Astrocyte of the spinal cord (primary cell): ENCODE measurements at regions not wholly inside any gene's neighbourhood (a gene's known extent, or its start where the extent isn't known, plus 50 kb on each side); places are given as distances from the start of the nearest gene placed in this dataset.

ENCODE experiments used
- DNase-seq: peaks from one replicate; pipeline ENCODE4 v3.0.0; 2011; ENCODE audit warnings: low read depth, low spot score
- H3K4me3 ChIP-seq: 2 replicates; pipeline ENCODE4 v1.5.1; 2011; ENCODE audit warnings: low read depth, mild to moderate bottlenecking, low read length, moderate library complexity
- in situ Hi-C: cut with HindIII; loops from 2 replicates; pipeline ENCODE4 v1.10.0; 2017; ENCODE audit warnings: low sequenced_read_pairs
- TF ChIP-seq, protein P1 (sequence below): IDR thresholded peaks from 2 replicates; pipeline ENCODE4 v1.5.1; 2012; ENCODE audit warnings: low read depth, mild to moderate bottlenecking, low read length, inconsistent platforms

DNA sequence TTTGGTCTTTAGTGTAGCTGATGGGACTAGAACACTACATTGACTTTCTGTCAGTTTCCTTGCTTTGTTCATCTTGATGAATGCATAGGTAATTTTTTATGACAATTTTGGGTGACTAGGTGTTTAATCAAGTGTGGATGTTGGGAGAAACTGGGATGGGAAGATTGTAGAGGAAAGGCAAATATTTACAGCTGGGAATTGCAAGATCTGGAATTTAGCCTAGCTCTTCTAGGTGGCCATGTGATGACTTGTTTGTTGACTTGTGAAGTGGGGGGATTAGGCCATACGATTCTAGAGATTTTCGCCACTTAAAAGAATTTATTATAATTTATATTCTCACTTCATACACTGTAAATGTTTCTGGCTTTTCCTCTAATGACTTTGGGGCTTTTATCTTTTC, 480.3 kb upstream of the GOT2 start:
- no peak overlapping the region for H3K4me3 ChIP-seq
- no peak for DNase-seq
- in situ Hi-C loops: no loop called here
- TF ChIP-seq, protein P1, sequence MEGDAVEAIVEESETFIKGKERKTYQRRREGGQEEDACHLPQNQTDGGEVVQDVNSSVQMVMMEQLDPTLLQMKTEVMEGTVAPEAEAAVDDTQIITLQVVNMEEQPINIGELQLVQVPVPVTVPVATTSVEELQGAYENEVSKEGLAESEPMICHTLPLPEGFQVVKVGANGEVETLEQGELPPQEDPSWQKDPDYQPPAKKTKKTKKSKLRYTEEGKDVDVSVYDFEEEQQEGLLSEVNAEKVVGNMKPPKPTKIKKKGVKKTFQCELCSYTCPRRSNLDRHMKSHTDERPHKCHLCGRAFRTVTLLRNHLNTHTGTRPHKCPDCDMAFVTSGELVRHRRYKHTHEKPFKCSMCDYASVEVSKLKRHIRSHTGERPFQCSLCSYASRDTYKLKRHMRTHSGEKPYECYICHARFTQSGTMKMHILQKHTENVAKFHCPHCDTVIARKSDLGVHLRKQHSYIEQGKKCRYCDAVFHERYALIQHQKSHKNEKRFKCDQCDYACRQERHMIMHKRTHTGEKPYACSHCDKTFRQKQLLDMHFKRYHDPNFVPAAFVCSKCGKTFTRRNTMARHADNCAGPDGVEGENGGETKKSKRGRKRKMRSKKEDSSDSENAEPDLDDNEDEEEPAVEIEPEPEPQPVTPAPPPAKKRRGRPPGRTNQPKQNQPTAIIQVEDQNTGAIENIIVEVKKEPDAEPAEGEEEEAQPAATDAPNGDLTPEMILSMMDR: no peak

DNA sequence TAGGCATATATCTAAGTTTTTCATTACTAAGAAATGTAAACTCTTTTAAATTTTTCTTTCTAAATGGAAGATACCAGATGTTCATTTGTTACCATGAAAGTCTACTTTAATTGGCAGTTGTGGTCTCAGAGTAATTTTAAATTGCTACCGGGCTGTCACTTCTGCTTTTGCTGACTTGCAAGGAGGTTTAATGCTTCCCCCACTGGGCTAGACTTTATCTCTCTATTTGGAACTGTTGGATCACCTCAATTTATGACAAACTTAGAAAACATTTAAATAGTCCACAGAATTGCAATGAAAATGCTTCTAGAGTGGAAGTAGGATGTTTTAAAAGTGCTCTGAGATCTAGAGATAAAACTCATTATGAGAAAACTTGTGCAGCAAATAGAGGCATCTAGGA, 479.8 kb upstream of the GOT2 start:
- in situ Hi-C loops: no loop called here
- no peak overlapping the region for H3K4me3 ChIP-seq
- DNase-seq: peak; percentile 2
- TF ChIP-seq, protein P1: no peak

DNA sequence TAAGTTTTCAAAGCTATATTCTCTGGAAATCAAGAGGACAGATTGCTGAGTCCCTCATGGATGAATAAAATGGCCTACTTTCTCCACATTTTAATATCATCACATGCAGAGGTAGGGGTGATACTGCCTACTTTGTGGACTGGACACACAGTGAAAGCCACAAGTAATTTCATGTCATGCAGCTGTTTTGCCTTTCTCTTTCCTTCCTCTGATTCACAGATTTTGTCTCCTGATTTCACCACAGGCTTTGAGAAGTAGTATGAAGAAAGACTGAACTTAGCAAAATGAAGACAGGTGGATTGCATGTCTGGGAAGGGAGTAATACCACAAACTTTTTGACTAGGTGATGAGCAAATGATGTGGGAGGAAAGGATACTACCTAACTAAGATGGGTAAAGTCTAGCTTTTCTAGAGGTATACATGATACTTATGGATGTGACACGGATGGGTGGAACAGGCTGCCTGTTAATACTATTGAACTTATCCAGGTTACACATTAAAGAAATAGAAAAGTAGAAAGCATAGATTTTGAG, 478.4 kb upstream of the GOT2 start:
- DNase-seq: peak; percentile 5
- TF ChIP-seq, protein P1: no peak
- no peak overlapping the region for H3K4me3 ChIP-seq
- in situ Hi-C loops: no loop called here

DNA sequence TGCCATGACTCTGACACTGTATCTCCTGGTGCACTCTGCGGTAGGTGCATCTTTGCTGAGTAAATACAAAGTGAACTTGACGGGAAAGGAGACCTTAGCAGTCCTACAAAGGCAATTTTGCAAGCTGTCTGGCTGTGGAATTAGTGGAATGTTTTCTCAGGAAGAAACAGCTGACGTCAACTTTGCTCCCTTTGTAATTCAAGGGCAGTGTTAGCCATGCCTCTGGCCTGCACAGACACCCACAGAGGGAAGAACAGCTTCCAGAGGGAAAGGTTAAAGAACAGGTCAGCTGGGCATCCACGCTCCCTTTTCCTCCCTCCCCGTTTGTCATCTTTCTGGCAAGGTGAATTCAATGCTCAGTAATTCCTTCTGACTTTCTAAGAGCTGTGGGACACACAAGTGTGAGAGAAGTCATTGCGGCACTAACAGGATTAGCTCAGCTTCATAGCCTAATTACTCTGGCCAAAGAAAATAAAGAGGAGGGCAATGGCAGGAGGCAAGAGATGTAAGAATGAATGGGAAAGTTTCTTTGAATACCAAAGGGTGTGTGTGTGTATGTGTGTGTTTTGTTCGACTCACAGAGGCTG, 476.9 kb upstream of the GOT2 start:
- DNase-seq: peak; percentile 88
- H3K4me3 ChIP-seq: no peak overlapping the region
- TF ChIP-seq, protein P1: no peak
- in situ Hi-C loops: no loop called here

DNA sequence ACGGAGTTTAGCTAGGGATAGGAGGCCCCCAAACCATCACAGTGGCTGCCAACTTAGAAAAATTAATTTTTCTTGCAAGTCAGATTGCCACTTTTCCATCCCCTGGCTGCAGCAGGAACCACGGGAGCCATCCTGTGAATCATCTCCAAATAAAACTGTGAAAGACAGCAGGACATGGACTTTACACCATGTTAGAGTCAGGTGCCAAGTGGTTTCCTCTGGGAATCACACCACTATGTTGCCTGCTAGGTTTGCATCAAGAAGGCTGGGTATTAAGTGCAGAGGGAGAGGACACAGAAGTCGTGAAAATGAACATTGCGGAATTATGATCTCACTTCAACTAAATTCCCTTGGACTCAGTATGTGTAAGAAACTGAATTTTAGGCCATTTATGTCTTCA, 471.3 kb upstream of the GOT2 start:
- no peak for DNase-seq
- in situ Hi-C loops: no loop called here
- TF ChIP-seq, protein P1: no peak
- H3K4me3 ChIP-seq: no peak overlapping the region

DNA sequence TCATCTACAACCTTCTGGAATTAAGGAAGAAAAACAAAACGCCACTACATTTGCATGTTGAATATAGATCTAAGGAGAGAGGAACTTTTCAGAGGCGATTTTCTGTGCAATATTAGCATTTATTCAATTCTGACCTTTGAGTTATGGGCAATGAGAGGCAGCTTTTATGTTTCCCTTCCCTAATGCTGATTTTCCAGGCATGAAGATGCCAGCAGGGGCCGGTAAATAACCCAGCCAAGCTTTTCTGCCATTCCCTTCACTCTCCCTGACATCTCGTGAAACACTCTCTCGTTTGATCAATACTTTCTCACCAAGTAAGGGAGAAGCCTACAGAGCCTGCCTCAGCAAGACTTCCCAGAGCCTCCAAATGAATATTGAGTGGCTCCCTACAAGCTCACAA, 470.5 kb upstream of the GOT2 start:
- H3K4me3 ChIP-seq: no peak overlapping the region
- no peak for DNase-seq
- TF ChIP-seq, protein P1: no peak
- in situ Hi-C loops: no loop called here
